GM19468 (cell line): ENCODE measurements at regions not wholly inside any gene's neighbourhood (a gene's known extent, or its start where the extent isn't known, plus 50 kb on each side); places are given as distances from the start of the nearest gene placed in this dataset.

Experiments used
- ATAC-seq: cut with Tn5 transposase; IDR thresholded peaks from one replicate; pipeline ENCODE4 v1.9.1; 2021; ENCODE audit warnings: mild to moderate bottlenecking, moderate library complexity, moderate number of reproducible peaks; ENCODE audit not compliant: unreplicated experiment; ENCODE audit errors: extremely low read depth

DNA sequence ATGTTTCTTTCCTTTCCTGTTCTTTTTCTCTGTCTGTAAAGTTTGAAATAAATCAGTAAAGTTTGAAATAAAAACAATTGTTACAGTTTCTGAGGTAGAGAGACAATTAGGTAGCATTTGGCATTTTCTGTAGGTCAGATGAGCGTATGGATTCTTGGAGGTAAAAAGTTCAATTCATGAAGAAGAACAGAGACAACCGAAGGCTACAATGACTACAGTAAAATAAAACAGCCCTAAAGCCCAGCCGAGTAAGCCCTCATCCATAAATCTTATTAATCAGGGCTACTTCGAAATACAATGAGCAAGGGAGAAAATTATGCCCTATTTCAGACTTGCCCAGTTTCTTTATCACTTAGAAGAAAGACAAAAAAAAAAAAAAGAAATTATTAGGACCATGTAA, 941.9 kb upstream of the SLC10A2 start:
- ATAC-seq, result no peak

GRCh38 chr13:104006625-104007075, 940.4 kb upstream of the SLC10A2 start:
- ATAC-seq, result no peak

DNA sequence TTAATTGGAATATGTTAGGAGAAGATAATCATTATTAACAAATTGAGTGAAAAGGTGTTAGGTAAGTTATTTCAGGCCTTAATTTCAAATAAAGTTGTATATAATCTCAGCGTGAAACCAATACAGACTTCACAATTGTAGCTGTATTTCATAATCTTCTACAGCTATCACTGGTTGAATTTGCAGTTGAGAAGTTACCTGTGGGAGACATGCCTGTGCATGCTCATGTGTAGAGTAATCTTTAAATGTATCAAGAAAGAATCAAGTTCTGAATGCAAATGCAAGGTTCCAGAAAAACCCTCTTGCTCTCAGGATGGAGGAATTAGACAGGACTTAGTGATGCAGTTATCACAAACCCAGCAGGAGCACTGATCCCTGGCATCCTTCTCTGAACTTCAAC, 938.4 kb upstream of the SLC10A2 start:
- no peak for ATAC-seq

- ATAC-seq, result no peak
These were observed 936.0 kb upstream of the SLC10A2 start for GRCh38 chr13:104002216-104002615.

DNA sequence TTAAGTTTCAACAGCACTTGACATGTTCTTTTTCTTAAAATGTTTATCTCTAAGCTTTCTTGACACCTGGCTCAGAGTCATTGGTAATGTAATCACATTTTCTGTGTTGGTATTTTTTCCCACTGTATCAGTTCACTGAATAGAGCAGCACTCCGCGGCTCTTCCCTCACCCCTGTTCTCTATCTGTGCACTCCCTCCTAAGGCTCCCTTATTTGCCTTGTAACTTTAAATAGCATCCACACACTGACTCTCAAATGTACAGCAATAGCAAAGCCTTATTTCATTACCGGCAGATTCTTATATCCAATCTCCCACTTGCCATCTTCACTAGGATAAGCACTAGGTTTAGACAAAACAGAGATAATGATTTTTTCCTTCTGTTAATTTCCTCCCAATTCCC, 935.5 kb upstream of the SLC10A2 start:
- no peak for ATAC-seq

GRCh38 chr13:103996733-103997132, 930.5 kb upstream of the SLC10A2 start:
- no peak for ATAC-seq

- ATAC-seq, result no peak
These were observed 917.7 kb upstream of the SLC10A2 start for GRCh38 chr13:103983948-103984347.

- ATAC-seq, result no peak
These were observed 910.2 kb upstream of the SLC10A2 start for GRCh38 chr13:103976371-103976770.

GRCh38 chr13:103973740-103974139, 907.5 kb upstream of the SLC10A2 start:
- no peak for ATAC-seq

- ATAC-seq, result no peak
These were observed 903.4 kb upstream of the SLC10A2 start for GRCh38 chr13:103969520-103970050.

DNA sequence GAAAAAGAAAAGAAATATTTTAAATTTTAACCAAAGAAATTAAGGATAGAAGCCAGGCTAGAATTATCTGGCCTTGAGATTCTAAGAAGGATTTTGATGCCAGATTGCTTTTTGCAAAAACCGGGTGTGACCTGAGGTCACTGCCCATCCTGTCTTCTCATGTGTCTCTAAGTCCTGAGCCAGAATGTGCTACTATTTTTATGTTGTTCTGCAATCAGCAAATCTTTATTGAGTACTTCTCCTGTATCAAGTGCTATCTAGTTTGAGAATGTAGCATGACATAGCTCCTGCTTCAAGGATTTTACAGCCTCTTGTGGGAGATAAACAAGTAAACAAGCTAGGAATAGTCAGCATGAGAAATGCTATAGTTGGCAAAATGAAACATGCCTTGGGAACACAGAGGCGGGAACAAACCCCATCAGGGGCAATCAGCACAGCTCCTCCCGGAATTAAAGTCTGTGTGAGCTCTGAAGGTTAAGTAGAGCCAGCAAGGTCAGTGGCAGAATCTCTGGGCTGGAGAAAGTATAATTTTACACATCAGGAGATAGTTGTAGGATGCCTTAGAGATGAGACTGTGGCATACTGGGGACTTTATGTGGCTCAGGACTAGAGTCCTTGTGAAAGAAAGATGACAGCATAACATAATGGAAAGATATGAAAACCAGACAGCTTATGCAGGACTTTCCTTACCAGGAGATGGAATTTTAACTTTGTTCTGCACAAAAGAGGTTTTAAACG, 899.5 kb upstream of the SLC10A2 start:
- no peak for ATAC-seq

GRCh38 chr13:103961784-103962183, 895.6 kb upstream of the SLC10A2 start:
- no peak for ATAC-seq

DNA sequence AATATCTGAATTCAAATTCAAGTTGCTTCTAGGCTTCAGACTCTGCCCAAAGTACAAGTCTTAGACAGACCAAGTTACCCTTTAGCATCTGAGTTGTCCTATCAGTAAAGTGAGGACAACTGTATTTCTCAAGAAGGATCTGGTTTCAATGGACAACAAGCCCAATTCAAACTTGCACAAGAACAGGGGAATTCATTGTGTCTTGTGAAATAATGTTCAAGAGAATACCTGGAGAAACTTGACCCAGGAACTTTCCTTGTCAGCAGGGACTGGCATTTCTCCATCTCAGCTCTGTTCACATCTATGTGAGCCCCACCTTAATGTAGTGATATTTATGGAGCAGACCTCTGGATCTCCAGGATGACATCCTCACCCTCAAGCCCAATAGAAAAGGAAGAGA, 894.9 kb upstream of the SLC10A2 start:
- ATAC-seq, result no peak

- ATAC-seq, result no peak
These were observed 893.8 kb upstream of the SLC10A2 start for GRCh38 chr13:103960001-103960400.

DNA sequence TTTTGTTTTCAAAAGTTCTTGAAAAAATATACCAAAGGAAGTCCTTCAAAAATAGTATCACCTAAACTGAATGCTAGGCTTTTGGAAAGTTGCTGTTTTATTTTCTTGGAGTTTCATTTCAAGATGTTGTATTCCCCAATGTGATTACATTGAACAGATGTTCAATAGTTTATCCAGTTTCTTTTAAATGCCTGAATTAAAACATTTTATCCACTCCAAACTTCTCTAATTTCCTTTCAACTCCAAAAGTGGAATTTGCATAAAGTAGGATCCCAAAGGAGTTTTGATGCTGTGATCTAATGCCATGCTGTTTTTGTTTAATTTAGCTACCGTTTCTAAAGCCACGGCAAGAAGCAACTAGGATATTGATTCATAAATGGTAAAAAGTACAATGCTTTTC, 892.5 kb upstream of the SLC10A2 start:
- ATAC-seq, result no peak

- no peak for ATAC-seq
These were observed 891.7 kb upstream of the SLC10A2 start for GRCh38 chr13:103957939-103958338.

DNA sequence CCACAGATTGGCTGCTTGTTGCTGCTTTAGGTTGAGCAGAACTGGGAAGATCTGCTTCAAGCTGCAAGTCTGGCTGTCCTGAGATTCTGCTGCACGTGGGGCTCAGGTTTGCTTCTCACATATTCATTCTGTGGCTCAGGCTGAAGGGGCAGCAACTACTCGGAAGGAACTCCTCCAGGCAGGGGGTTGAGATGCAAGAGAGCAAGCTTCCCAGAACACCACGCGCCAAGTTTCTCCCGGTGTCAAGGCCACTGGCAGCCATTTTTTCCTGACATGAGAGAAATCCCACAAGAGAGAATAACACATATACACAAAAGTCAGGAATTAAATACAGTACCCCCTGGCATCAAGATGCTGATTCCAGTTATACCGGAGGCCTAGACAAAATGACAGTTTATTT, 887.6 kb upstream of the SLC10A2 start:
- no peak for ATAC-seq

DNA sequence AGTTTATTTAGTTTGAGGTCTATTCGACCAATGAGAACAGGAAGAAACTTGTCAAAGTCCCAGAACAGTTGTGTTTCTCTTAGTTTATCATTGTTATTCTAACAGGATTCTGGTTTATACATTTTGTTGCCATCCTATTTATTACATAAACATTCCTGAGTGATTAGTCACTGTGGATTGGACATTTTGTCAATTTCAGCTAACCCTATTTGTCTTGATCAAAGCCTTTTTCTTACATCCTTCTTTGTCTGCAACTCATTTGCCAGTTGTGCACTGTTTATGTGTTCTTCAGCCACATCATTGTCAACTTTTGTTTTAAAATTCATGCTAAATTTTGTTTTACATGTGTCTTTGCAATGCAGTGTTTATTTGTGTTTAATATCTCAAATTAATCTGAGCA, 886.0 kb upstream of the SLC10A2 start:
- ATAC-seq, result no peak

GRCh38 chr13:103948426-103948825, 882.2 kb upstream of the SLC10A2 start:
- no peak for ATAC-seq

DNA sequence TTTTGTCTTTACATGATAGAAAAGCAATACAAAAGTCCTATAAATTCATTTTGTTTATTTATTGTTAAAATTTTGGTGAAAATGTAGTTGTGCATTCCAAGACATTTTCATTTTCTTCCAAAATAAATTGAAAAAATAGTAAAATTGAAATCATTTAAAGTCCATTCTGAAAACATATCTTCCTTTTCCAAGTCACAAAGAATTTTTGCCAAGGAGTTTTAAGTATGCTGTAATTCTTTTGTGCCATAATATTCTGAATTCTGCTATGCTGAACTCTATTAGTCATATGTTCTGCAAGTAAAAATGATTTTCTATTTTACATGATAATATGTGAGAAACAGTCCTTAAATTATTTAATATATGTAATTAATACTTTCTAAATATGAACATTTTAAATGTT, 879.6 kb upstream of the SLC10A2 start:
- no peak for ATAC-seq

GRCh38 chr13:103941506-103942140, 875.4 kb upstream of the SLC10A2 start:
- no peak for ATAC-seq

- ATAC-seq, result no peak
These were observed 868.9 kb upstream of the SLC10A2 start for GRCh38 chr13:103935117-103935516.
